IMR-90 (cell line): ENCODE measurements at regions not wholly inside any gene's neighbourhood (a gene's known extent, or its start where the extent isn't known, plus 50 kb on each side); places are given as distances from the start of the nearest gene placed in this dataset.

Experiments
- ATAC-seq: fragments of 200-7000 bp; cut with Tn5 transposase; 2 replicates; pipeline ENCODE4 v1.9.1; 2020; ENCODE audit warnings: low read depth, mild to moderate bottlenecking, moderate library complexity
- BruUV-seq: library from RNA; stranded (reverse); fragments of 400-500 nt; replicated peaks from 2 replicates; lab custom pipeline; 2021; lab: Mats Ljungman, UMichigan
- CTCF ChIA-PET: fragments of 300-600 bp; formaldehyde crosslinking; extraction: SDS; loops from one replicate; lab custom pipeline; 2021; ENCODE audit warnings: antibody characterized with exemption; lab: Yijun Ruan, JAX
- POLR2A ChIA-PET: fragments of 300-600 bp; sonication (Branson Sonifier 250); formaldehyde crosslinking; loops from one replicate; lab custom pipeline; 2022; ENCODE audit warnings: antibody characterized with exemption; ENCODE audit not compliant: unreplicated experiment; lab: Charles Lee
- DNase-seq: peaks from one replicate; pipeline ENCODE4 v3.0.0; 2013
- H2AFZ ChIP-seq: replicated peaks from 2 replicates; pipeline ENCODE3; 2013; ENCODE audit warnings: low read length, mild to moderate bottlenecking; ENCODE audit not compliant: poor library complexity
- H2AK5ac ChIP-seq: 2 replicates; pipeline ENCODE4 v1.6.1; 2013; ENCODE audit warnings: low read depth, low read length, inconsistent platforms
- H2AK9ac ChIP-seq: replicated peaks from 2 replicates; pipeline ENCODE3; 2013; ENCODE audit warnings: mild to moderate bottlenecking, low read depth, low read length, moderate library complexity; ENCODE audit not compliant: poor library complexity
- H2BK120ac ChIP-seq: 2 replicates; pipeline ENCODE4 v1.6.1; 2013; ENCODE audit warnings: low read depth, low read length, inconsistent platforms
- H2BK15ac ChIP-seq: 3 replicates; pipeline ENCODE4 v1.6.1; 2013; ENCODE audit warnings: low read depth, low read length, inconsistent platforms
- H2BK20ac ChIP-seq: 2 replicates; pipeline ENCODE4 v1.6.1; 2013; ENCODE audit warnings: low read depth, mild to moderate bottlenecking, inconsistent platforms, low read length, moderate library complexity
- H2BK5ac ChIP-seq: 2 replicates; pipeline ENCODE4 v1.6.1; 2013; ENCODE audit warnings: mild to moderate bottlenecking, low read depth, low read length, inconsistent platforms; ENCODE audit not compliant: poor library complexity, severe bottlenecking
- H3K14ac ChIP-seq: replicated peaks from 2 replicates; pipeline ENCODE4 v1.6.1; 2013; ENCODE audit warnings: low read depth, low read length, inconsistent platforms
- H3K18ac ChIP-seq: 2 replicates; pipeline ENCODE4 v1.6.1; 2013; ENCODE audit warnings: low read depth, low read length, control low read depth
- H3K23ac ChIP-seq: 2 replicates; pipeline ENCODE4 v1.6.1; 2013; ENCODE audit warnings: low read depth, low read length, inconsistent platforms
- H3K27ac ChIP-seq: 2 replicates; pipeline ENCODE4 v1.5.1; 2013; ENCODE audit warnings: mild to moderate bottlenecking, control low read depth, low read length; ENCODE audit not compliant: insufficient read depth
- H3K27me3 ChIP-seq: 2 replicates; pipeline ENCODE4 v1.6.1; 2013; ENCODE audit warnings: low read length; ENCODE audit not compliant: control insufficient read depth, insufficient read depth
- H3K36me3 ChIP-seq: 2 replicates; pipeline ENCODE4 v1.6.1; 2013; ENCODE audit warnings: low read length, mixed read lengths; ENCODE audit not compliant: control insufficient read depth, insufficient read depth
- H3K4ac ChIP-seq: 2 replicates; pipeline ENCODE4 v1.6.1; 2013; ENCODE audit warnings: low read depth, low read length, inconsistent platforms
- H3K4me1 ChIP-seq: 2 replicates; pipeline ENCODE4 v1.6.1; 2013; ENCODE audit warnings: low read length, mixed read lengths; ENCODE audit not compliant: control insufficient read depth, insufficient read depth
- H3K4me2 ChIP-seq: 2 replicates; pipeline ENCODE4 v1.6.1; 2013; ENCODE audit warnings: low read depth, mild to moderate bottlenecking, control low read depth, low read length, moderate library complexity
- H3K4me3 ChIP-seq: 2 replicates; pipeline ENCODE4 v1.5.1; 2013; ENCODE audit warnings: low read depth, mild to moderate bottlenecking, control low read depth, low read length, moderate library complexity; ENCODE audit not compliant: insufficient read depth
- H3K56ac ChIP-seq: 2 replicates; pipeline ENCODE4 v1.6.1; 2013; ENCODE audit warnings: low read length, inconsistent platforms; ENCODE audit not compliant: insufficient read depth; ENCODE audit errors: extremely low read depth
- H3K79me1 ChIP-seq, 2 experiments: 2 replicates each; pipeline ENCODE4 v1.6.1; 2013; ENCODE audit warnings: low read length in 2 of 2, inconsistent platforms in 1 of 2, low read depth in 1 of 2
- H3K9ac ChIP-seq: 2 replicates; pipeline ENCODE4 v1.6.1; 2013; ENCODE audit warnings: low read depth, low read length, control low read depth
- H3K9me1 ChIP-seq: 2 replicates; pipeline ENCODE4 v1.6.1; 2013; ENCODE audit warnings: low read length, inconsistent platforms; ENCODE audit not compliant: insufficient read depth
- H3K9me3 ChIP-seq: 2 replicates; pipeline ENCODE4 v1.6.1; 2013; ENCODE audit warnings: low read length; ENCODE audit not compliant: control insufficient read depth, insufficient read depth
- H4K20me1 ChIP-seq: 2 replicates; pipeline ENCODE4 v1.6.1; 2013; ENCODE audit warnings: low read length, inconsistent platforms; ENCODE audit not compliant: insufficient read depth
- H4K5ac ChIP-seq: 2 replicates; pipeline ENCODE4 v1.6.1; 2013; ENCODE audit warnings: mild to moderate bottlenecking, low read depth, low read length, control low read depth
- H4K8ac ChIP-seq, 2 experiments: 2 replicates each; pipeline ENCODE4 v1.6.1; 2013; ENCODE audit warnings: low read depth in 2 of 2, low read length in 2 of 2, control low read depth in 1 of 2, inconsistent platforms in 1 of 2
- H4K91ac ChIP-seq: 2 replicates; pipeline ENCODE4 v1.6.1; 2013; ENCODE audit warnings: low read depth, low read length, inconsistent platforms; ENCODE audit not compliant: insufficient read depth
- BHLHE40 ChIP-seq: fragments of 150-350 bp; IDR thresholded peaks from 2 replicates; pipeline ENCODE4 v1.6.1; 2016; ENCODE audit warnings: mild to moderate bottlenecking, low read depth, low read length
- CEBPB ChIP-seq: IDR thresholded peaks from 2 replicates; pipeline ENCODE4 v1.6.1; 2012; ENCODE audit warnings: low read depth, low read length, improper control_type of control experiment
- CHD1 ChIP-seq: IDR thresholded peaks from 2 replicates; pipeline ENCODE4 v1.6.1; 2012; ENCODE audit warnings: low read depth, low read length, improper control_type of control experiment
- CTCF ChIP-seq: conservative IDR thresholded peaks from 2 replicates; pipeline ENCODE4 v1.5.1; 2012; ENCODE audit warnings: mild to moderate bottlenecking, low read depth, low read length, improper control_type of control experiment
- FOS ChIP-seq: fragments of 150-350 bp; IDR thresholded peaks from 2 replicates; pipeline ENCODE4 v1.6.1; 2016; ENCODE audit warnings: low read depth, low read length
- MAFK ChIP-seq: IDR thresholded peaks from 2 replicates; pipeline ENCODE4 v1.6.1; 2012; ENCODE audit warnings: low read depth, low read length, improper control_type of control experiment
- MAZ ChIP-seq: IDR thresholded peaks from 2 replicates; pipeline ENCODE4 v1.6.1; 2012; ENCODE audit warnings: low read depth, mild to moderate bottlenecking, low read length, improper control_type of control experiment, moderate library complexity, borderline replicate concordance
- MXI1 ChIP-seq: IDR thresholded peaks from 2 replicates; pipeline ENCODE4 v1.6.1; 2012; ENCODE audit warnings: low read depth, mild to moderate bottlenecking, low read length, moderate library complexity, borderline replicate concordance
- NFE2L2 ChIP-seq: fragments of 150-350 bp; IDR thresholded peaks from 2 replicates; pipeline ENCODE4 v1.6.1; 2016; ENCODE audit warnings: low read depth, mild to moderate bottlenecking, low read length
- POLR2A ChIP-seq: IDR thresholded peaks from 2 replicates; pipeline ENCODE4 v1.6.1; 2012; ENCODE audit warnings: mild to moderate bottlenecking, low read depth, low read length
- RAD21 ChIP-seq: IDR thresholded peaks from 2 replicates; pipeline ENCODE4 v1.6.1; 2012; ENCODE audit warnings: low read length, improper control_type of control experiment
- RCOR1 ChIP-seq: IDR thresholded peaks from 2 replicates; pipeline ENCODE4 v1.6.1; 2012; ENCODE audit warnings: mild to moderate bottlenecking, low read length, improper control_type of control experiment; ENCODE audit not compliant: insufficient replicate concordance
- RFX5 ChIP-seq: IDR thresholded peaks from 2 replicates; pipeline ENCODE4 v1.8.0; 2012; ENCODE audit warnings: low read depth, mild to moderate bottlenecking, low read length, moderate library complexity
- SMC3 ChIP-seq: fragments of 150-350 bp; IDR thresholded peaks from 2 replicates; pipeline ENCODE4 v1.6.1; 2016; ENCODE audit warnings: low read depth, mild to moderate bottlenecking, antibody characterized with exemption, low read length, moderate library complexity
- USF2 ChIP-seq: fragments of 150-350 bp; IDR thresholded peaks from 2 replicates; pipeline ENCODE4 v1.6.1; 2017; ENCODE audit warnings: mild to moderate bottlenecking, antibody characterized with exemption, low read length, low read depth
- WGBS, 2 experiments: methylation state at CpG; one replicate each; pipeline versions ENCODE4 v1.1.5 to v1.1.7; 2013; ENCODE audit warnings: missing lambda C conversion rate in 2 of 2; ENCODE audit not compliant: insufficient read length in 1 of 2; ENCODE audit errors: extremely low coverage in 2 of 2; 5-methylcytosine and 5-hydroxymethylcytosine counted together
- dilution Hi-C: fragments of 300-500 bp; cut with HindIII; formaldehyde crosslinking; loops from one replicate; pipeline ENCODE4 v1.14.3; 2018; ENCODE audit warnings: low sequenced_read_pairs; ENCODE audit not compliant: unreplicated experiment
- in situ Hi-C: fragments of 300-500 bp; cut with MboI; formaldehyde crosslinking; loops from 3 replicates; pipeline ENCODE4 v1.14.3; 2019; ENCODE audit warnings: low sequenced_read_pairs, inconsistent platforms, mixed read lengths
- intact Hi-C: fragments of 100-400 bp; cut with micrococcal nuclease; formaldehyde crosslinking; loops from 2 replicates; pipeline ENCODE4 v1.10.0; 2022
- TF ChIP-seq, protein P1 (sequence below): fragments of 150-350 bp; IDR thresholded peaks from 2 replicates; pipeline ENCODE4 v1.6.1; 2016; ENCODE audit warnings: low read depth, mild to moderate bottlenecking, low read length, moderate library complexity, borderline replicate concordance

DNA sequence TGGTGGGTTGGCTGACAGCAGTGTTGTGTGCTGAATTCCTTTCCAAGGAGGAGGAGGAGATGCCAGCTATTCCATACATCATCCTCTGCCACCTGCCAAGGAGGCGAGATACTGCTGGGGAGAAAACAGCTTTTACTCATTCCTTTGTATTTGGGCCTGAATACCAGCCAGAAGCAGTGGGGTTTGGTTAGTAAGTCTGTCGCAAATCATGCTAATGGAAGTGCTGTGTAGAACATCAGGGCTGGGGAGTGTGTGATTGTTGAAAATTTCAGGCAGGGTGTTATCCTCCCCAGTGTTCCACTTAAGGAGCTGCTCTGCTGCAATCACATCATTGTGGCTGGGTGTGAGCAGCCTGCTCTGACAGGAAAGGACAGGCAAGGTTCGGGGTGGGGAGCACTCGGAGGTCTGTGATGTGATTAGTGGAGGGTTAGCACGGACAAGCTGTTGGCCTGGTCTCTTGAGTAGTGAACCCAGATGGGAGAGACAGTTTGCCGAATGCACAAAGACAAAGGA, 128.2 kb upstream of the DLX2 start:
- intact Hi-C loops = no loop called here
- TF ChIP-seq RFX5 (no peak), POLR2A (no peak), BHLHE40 (no peak), MAZ (no peak), USF2 (no peak), RAD21 (no peak), MAFK (no peak), SMC3 (no peak), CHD1 (no peak), NFE2L2 (no peak), RCOR1 (no peak), MXI1 (no peak), FOS (no peak), CTCF (no peak), CEBPB (no peak)
- TF ChIP-seq, protein P1, sequence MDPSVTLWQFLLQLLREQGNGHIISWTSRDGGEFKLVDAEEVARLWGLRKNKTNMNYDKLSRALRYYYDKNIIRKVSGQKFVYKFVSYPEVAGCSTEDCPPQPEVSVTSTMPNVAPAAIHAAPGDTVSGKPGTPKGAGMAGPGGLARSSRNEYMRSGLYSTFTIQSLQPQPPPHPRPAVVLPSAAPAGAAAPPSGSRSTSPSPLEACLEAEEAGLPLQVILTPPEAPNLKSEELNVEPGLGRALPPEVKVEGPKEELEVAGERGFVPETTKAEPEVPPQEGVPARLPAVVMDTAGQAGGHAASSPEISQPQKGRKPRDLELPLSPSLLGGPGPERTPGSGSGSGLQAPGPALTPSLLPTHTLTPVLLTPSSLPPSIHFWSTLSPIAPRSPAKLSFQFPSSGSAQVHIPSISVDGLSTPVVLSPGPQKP = no peak
- Histone ChIP-seq H4K20me1 (peaks cover 7% of the 10 kb centered on the region; the same call in 1 of the 2 replicates), H4K5ac (no peak overlapping the region), H3K9me1 (peaks cover 17% of the 10 kb centered on the region), H3K23ac (no peak overlapping the region; the same call in 1 of the 2 replicates), H3K27me3 (peaks cover 12% of the 10 kb centered on the region), H3K4me2 (no peak overlapping the region), H2AK5ac (peak overlapping the region; percentile 78), H3K9ac (no peak overlapping the region), H2BK5ac (no peak overlapping the region), H2AFZ (peak overlapping the region; percentile 5), H4K8ac (no peak overlapping the region; a peak in 1 of 4 replicates), H2AK9ac (peak overlapping the region; percentile 18), H2BK15ac (0 out of 3 replicates have a peak overlapping the region, but pooled peaks have one; percentile 85), H3K4ac (peak overlapping the region; percentile 62), H3K56ac (no peak overlapping the region), H3K9me3 (no peaks in the 10 kb centered on the region), H3K14ac (peak overlapping the region; percentile 12; the same call in 1 of the 2 replicates), H3K18ac (no peak overlapping the region; the same call in 1 of the 2 replicates), H4K91ac (peak overlapping the region; percentile 51; the same call in 1 of the 2 replicates), H3K4me3 (no peak overlapping the region), H3K79me1 (no peaks in the 10 kb centered on the region), H2BK20ac (peak overlapping the region; percentile 27; the same call in 1 of the 2 replicates), H3K36me3 (no peaks in the 10 kb centered on the region), H2BK120ac (peak overlapping the region; percentile 76), H3K27ac (no peak overlapping the region), H3K4me1 (peaks cover 28% of the 10 kb centered on the region)
- ATAC-seq (no peak), DNase-seq (no peak)
- in situ Hi-C loops = no loop called here
- BruUV-seq = no TSS peak
- ChIA-PET CTCF (interaction anchor here (2.3 kb wide), 1 partner anchor 231 kb away, joined by 6 read pairs; no protein-coding TSS in a partner anchor), POLR2A (no interaction called here)
- WGBS, 2 experiments = 67% methylated on average over 3 of the region's 6 CpGs; no CpG with 5 or more reads in 1 of the 2 experiments
- dilution Hi-C loops = no loop called here
